IPS-NIHi7 (cell line): ENCODE measurements at regions not wholly inside any gene's neighbourhood (a gene's known extent, or its start where the extent isn't known, plus 50 kb on each side); places are given as distances from the start of the nearest gene placed in this dataset.

Source experiments
- DNase-seq: peaks from one replicate; pipeline ENCODE4 v3.0.0; 2012; ENCODE audit warnings: mixed read lengths; ENCODE audit errors: extremely low spot score

DNA sequence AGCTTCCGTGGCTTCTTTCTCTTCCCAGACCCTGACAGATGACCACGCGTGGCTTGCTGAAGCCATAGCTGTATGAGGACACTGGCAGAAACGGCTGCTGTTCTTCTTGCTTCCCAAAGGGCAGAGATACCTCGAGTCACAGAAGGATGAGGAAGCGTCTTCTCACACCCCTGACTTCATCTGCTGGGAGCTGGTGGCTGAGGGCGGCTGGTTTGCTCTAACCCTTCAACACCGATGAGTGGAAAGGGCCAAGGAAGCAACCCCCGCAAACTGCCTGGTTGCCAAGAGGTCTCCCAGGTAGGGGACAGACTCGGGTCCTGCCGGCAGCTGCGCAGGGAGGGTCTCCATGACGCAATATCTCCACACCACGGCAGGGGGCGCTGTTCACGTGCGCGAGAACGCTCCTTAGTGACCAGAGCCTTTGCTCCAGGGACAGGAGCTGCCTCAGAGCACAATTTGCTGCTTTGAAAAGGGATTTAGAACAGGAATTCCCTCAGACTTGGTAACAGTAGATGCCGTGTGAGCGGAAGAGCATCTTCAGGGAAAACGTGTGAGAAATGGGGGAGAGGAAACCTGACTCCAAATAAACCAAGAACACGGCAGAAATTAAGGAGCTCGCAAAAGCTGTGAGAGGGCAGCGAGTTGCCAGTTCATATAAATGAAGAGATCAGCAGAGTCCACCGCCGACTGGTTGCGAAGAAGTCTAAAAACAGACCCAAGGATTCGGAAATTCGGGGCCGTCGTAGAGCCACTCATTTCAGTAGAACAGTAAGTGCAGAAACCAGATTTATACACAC is 80.2 kb downstream of the ERMARD start:
- peak; percentile 94 for DNase-seq
